Stimulated activated CD8-positive, alpha-beta memory T cell treated with anti-CD3 and anti-CD28 coated beads, Interleukin-15, amount 100 ng/mL, for 48 hours (primary cell): ENCODE measurements at regions not wholly inside any gene's neighbourhood (a gene's known extent, or its start where the extent isn't known, plus 50 kb on each side); places are given as distances from the start of the nearest gene placed in this dataset.

Experiments used
- DNase-seq, 2 donors: peaks; one replicate each; pipeline ENCODE4 v3.0.0-alpha.2; 2020; ENCODE audit warnings: low read depth in 2 of 2

GRCh38 chr17:55634702-55635101, 88.0 kb downstream of the TMEM100 start:
- DNase-seq: no peak

- DNase-seq: no peak
Measured at GRCh38 chr17:55632893-55633292, 89.8 kb downstream of the TMEM100 start.

GRCh38 chr17:55632236-55632635, 90.4 kb downstream of the TMEM100 start:
- no peak for DNase-seq

- DNase-seq: no peak
Measured at GRCh38 chr17:55629995-55630394, 92.7 kb downstream of the TMEM100 start.

- no peak for DNase-seq
Measured at GRCh38 chr17:55625521-55625920, 97.1 kb downstream of the TMEM100 start.

- DNase-seq: no peak
Measured at GRCh38 chr17:55624772-55625433, 97.8 kb downstream of the TMEM100 start.

- DNase-seq: no peak
Measured at GRCh38 chr17:55622547-55622946, 100.1 kb downstream of the TMEM100 start.

GRCh38 chr17:55620945-55621344, 101.7 kb downstream of the TMEM100 start:
- DNase-seq: no peak

GRCh38 chr17:55620023-55620422, 102.6 kb downstream of the TMEM100 start:
- DNase-seq: no peak

- DNase-seq: no peak
Measured at GRCh38 chr17:55617441-55617840, 105.2 kb downstream of the TMEM100 start.

GRCh38 chr17:55614061-55614460, 102.8 kb upstream of the SMIM36 start:
- DNase-seq: no peak

- DNase-seq: no peak
Measured at GRCh38 chr17:55612691-55613141, 101.5 kb upstream of the SMIM36 start.

GRCh38 chr17:55607731-55608341, 96.6 kb upstream of the SMIM36 start:
- no peak for DNase-seq

GRCh38 chr17:55606488-55606815, 95.2 kb upstream of the SMIM36 start:
- no peak for DNase-seq

GRCh38 chr17:55605705-55606487, 94.6 kb upstream of the SMIM36 start:
- DNase-seq: no peak

GRCh38 chr17:55601874-55602364, 90.7 kb upstream of the SMIM36 start:
- no peak for DNase-seq

GRCh38 chr17:55598495-55598894, 87.2 kb upstream of the SMIM36 start:
- DNase-seq: no peak

GRCh38 chr17:55588446-55589242, 77.4 kb upstream of the SMIM36 start:
- DNase-seq: no peak

GRCh38 chr17:55587608-55588139, 76.4 kb upstream of the SMIM36 start:
- no peak for DNase-seq

GRCh38 chr17:55585629-55586028, 74.4 kb upstream of the SMIM36 start:
- DNase-seq: no peak

GRCh38 chr17:55584861-55585260, 73.6 kb upstream of the SMIM36 start:
- no peak for DNase-seq
